ENCODE measurements at regions not wholly inside any gene's neighbourhood (a gene's known extent, or its start where the extent isn't known, plus 50 kb on each side); places are given as distances from the start of the nearest gene placed in this dataset.

DNA sequence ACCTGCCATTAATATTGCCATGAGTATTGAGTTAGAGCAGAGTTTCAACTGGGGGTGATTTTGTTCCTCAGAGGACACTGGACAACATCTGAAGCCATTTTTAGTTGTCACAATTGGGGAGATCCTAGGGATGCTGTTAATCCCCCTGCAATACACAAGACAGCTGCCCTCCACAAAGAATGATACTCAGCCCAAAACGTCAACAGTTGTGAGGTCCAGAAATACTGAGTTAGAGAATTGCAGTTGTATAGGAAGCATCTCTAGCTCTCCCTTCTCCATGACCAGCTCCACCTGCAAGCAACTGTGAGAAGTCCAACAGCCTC is 614.0 kb upstream of the CDH5 start:
- TF ChIP-seq, protein P1, sequence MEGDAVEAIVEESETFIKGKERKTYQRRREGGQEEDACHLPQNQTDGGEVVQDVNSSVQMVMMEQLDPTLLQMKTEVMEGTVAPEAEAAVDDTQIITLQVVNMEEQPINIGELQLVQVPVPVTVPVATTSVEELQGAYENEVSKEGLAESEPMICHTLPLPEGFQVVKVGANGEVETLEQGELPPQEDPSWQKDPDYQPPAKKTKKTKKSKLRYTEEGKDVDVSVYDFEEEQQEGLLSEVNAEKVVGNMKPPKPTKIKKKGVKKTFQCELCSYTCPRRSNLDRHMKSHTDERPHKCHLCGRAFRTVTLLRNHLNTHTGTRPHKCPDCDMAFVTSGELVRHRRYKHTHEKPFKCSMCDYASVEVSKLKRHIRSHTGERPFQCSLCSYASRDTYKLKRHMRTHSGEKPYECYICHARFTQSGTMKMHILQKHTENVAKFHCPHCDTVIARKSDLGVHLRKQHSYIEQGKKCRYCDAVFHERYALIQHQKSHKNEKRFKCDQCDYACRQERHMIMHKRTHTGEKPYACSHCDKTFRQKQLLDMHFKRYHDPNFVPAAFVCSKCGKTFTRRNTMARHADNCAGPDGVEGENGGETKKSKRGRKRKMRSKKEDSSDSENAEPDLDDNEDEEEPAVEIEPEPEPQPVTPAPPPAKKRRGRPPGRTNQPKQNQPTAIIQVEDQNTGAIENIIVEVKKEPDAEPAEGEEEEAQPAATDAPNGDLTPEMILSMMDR (IDR thresholded peaks at IDR 0.05): no peak
- TF ChIP-seq POLR2A (IDR thresholded peaks at IDR 0.05) (no peak), POLR2AphosphoS5 (IDR thresholded peaks at IDR 0.05; ENCODE audit: insufficient read depth in 1 of 2, low read depth in 1 of 2) (no peak)
